ENCODE measurements at regions not wholly inside any gene's neighbourhood (a gene's known extent, or its start where the extent isn't known, plus 50 kb on each side); places are given as distances from the start of the nearest gene placed in this dataset.

DNA sequence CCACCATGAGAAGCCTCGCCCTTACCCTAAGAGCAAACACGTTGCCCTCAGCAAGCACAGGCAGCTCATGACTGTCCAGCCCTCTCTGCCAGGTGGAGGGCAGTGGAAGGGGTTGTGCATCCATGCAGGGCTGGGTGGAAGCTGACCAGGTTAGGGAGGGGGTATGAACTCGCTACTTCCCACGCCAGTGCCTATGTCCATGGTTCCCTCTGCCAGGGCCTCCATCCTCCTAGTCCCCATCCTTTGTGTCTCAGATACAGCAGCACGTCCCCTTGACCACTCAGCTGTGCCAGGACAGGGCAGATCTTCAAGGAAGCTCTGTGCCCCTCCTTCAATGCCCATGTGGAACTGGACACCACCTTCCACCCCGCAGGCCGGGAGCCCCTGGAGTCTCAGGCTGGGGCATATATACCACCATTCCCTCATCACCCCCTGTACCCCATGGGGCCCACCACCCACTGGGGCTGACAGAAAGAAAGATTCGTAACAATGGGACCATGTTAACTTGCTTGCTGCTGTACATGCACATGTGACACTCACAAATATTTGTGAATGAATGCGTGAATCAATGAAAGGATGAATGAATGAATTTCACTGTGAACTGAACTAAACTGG lies 90.7 kb downstream of the ANKRD60 start:
- Histone ChIP-seq H3K27me3 (ENCODE audit: insufficient read depth, low read depth, severe bottlenecking) (no peaks in the 10 kb centered on the region), H3K4me3 (ENCODE audit: low read depth, low read length) (no peak overlapping the region), H3K36me3 (no peaks in the 10 kb centered on the region), H3K9me3 (ENCODE audit: severe bottlenecking) (peaks cover 13% of the 10 kb centered on the region), H3K27ac (no peak overlapping the region)
- no peak for DNase-seq
- TF ChIP-seq, protein P1, sequence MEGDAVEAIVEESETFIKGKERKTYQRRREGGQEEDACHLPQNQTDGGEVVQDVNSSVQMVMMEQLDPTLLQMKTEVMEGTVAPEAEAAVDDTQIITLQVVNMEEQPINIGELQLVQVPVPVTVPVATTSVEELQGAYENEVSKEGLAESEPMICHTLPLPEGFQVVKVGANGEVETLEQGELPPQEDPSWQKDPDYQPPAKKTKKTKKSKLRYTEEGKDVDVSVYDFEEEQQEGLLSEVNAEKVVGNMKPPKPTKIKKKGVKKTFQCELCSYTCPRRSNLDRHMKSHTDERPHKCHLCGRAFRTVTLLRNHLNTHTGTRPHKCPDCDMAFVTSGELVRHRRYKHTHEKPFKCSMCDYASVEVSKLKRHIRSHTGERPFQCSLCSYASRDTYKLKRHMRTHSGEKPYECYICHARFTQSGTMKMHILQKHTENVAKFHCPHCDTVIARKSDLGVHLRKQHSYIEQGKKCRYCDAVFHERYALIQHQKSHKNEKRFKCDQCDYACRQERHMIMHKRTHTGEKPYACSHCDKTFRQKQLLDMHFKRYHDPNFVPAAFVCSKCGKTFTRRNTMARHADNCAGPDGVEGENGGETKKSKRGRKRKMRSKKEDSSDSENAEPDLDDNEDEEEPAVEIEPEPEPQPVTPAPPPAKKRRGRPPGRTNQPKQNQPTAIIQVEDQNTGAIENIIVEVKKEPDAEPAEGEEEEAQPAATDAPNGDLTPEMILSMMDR (IDR thresholded peaks at IDR 0.05; ENCODE audit: low read depth, low read length) = no peak

DNA sequence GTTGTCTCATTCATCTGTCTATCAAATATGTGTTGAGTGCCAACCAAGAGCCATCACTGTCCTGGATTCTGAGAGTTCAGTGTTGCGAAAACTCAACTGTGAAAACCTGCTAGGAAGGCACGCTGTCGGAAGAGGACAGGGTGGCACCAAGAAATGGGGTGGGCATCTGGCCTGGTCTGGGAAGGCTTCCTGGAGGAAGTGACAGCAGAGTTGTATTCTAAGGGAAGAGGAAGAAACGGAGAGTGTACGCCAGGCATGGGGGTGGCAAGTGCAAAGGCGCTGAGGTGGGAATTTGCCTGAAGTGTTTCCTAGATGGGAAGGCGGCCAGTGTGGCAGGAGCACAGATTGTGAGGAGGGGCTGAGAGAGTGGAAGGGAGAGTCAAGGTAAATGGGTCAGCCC lies 91.2 kb downstream of the ANKRD60 start:
- DNase-seq = no peak
- no peak overlapping the region for H3K27ac ChIP-seq

DNA sequence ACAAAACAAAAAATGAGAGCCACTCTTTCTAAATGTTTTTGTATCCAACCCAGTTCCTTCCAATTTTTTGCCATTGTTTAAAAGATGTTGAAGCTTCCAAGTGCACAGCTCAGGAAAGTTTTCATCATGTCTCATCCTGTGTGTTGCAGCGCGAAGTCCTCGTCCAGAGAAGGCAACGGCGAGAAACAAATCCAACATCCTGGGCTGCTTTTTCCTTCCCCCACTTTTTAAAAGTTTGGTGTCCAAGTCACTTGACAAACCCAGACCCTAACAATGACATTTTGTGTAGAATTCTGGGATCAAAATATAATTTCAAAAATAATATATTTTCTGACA lies 92.3 kb downstream of the ANKRD60 start:
- no peaks in the 10 kb centered on the region for H3K36me3 ChIP-seq
- no peak overlapping the region for H3K4me3 ChIP-seq (ENCODE audit: low read depth, low read length)
- H3K27ac ChIP-seq = no peak overlapping the region
- no peak for DNase-seq
- TF ChIP-seq, protein P1 (IDR thresholded peaks at IDR 0.05; ENCODE audit: low read depth, low read length) = no peak
- no peaks in the 10 kb centered on the region for H3K27me3 ChIP-seq (ENCODE audit: insufficient read depth, low read depth, severe bottlenecking)
- peaks cover 13% of the 10 kb centered on the region for H3K9me3 ChIP-seq (ENCODE audit: severe bottlenecking)

More for the DNA sequence above, 91.2 kb downstream of the ANKRD60 start:
- TF ChIP-seq, protein P1 (IDR thresholded peaks at IDR 0.05; ENCODE audit: low read depth, low read length) = no peak
- H3K4me3 ChIP-seq (ENCODE audit: low read depth, low read length) = no peak overlapping the region
- no peaks in the 10 kb centered on the region for H3K27me3 ChIP-seq (ENCODE audit: insufficient read depth, low read depth, severe bottlenecking)
- no peaks in the 10 kb centered on the region for H3K36me3 ChIP-seq
- peaks cover 13% of the 10 kb centered on the region for H3K9me3 ChIP-seq (ENCODE audit: severe bottlenecking)

DNA sequence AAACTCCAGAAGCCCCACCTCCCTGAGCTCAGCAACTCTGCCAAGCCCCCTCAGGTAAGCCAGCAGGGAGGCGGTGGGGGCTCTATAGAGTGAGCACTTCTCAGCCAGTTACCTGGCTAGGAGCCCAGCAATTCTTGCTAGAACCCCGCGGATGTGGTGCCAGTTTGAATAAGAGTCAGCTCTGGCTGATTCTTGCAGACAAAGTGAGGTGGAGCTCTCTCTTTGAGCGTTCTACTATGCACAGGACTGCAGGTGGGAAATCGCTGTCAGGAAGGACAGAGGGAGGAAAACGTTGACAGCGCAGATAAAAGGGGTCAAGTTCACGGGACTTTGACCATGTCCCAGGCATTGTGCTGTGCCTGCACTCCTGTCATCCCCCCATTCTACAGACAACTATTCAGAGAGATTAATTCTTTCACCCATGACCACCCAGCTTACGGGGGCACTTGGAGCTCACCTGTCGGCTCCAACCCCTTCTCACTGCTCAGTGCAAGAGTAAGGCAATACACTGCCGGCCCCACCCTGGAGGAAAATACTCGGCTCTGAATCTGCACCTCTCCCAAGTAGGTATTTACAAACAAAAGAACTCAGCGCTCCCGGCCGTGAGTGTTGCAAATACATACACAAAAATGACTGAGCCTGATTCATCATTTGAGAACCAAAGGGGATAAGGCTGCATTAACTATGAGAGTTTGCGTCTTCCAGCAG lies 92.9 kb downstream of the ANKRD60 start:
- Histone ChIP-seq H3K27me3 (ENCODE audit: insufficient read depth, low read depth, severe bottlenecking) (no peaks in the 10 kb centered on the region), H3K4me3 (ENCODE audit: low read depth, low read length) (no peak overlapping the region), H3K9me3 (ENCODE audit: severe bottlenecking) (peaks cover 12% of the 10 kb centered on the region), H3K27ac (no peak overlapping the region), H3K36me3 (no peaks in the 10 kb centered on the region)
- DNase-seq = no peak
- TF ChIP-seq, protein P1 (IDR thresholded peaks at IDR 0.05; ENCODE audit: low read depth, low read length) = no peak

DNA sequence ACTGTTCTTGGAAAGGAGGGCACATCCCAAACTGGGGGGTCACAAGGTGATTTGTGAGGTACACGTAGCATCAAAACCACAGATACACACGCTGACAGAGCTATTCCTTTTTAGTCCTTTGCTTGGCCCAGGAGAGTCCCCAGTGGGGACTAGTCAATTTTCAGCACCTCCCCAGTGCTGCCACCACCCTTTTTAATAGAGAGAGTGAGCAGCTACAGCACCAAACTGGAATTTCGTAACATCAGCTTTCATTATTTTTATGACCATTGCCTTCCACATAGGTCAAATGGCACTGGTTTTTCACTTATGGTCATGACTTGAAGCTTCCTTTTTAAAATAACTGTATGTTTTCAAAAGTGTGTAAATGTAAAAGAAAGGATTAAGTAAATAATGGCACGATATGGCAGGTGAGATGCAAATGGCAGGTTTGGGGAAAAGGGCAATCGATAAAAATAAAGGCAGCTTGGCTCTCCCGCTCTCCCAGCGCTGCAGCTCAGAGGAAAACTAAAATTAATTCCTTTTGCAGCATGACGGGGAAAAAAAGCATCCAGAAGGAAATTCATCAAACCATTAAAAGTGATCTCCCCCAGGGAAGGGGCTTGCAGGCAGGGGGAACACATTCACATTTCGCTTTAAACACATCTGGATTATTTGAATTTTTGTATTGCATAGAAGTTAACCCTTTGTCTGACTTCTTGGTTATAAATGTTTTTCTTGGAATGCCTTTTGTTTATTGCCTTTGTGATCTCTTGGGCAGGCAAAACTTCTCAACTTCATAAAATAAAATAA lies 95.2 kb downstream of the ANKRD60 start:
- no peak overlapping the region for H3K4me3 ChIP-seq (ENCODE audit: low read depth, low read length)
- H3K36me3 ChIP-seq = no peaks in the 10 kb centered on the region
- TF ChIP-seq, protein P1 (IDR thresholded peaks at IDR 0.05; ENCODE audit: low read depth, low read length) = no peak
- no peaks in the 10 kb centered on the region for H3K9me3 ChIP-seq (ENCODE audit: severe bottlenecking)
- H3K27me3 ChIP-seq (ENCODE audit: insufficient read depth, low read depth, severe bottlenecking) = no peaks in the 10 kb centered on the region
- DNase-seq = no peak
- H3K27ac ChIP-seq = no peak overlapping the region

All from WERI-Rb-1 (cell line).